RWPE1 (cell line): ENCODE measurements at regions not wholly inside any gene's neighbourhood (a gene's known extent, or its start where the extent isn't known, plus 50 kb on each side); places are given as distances from the start of the nearest gene placed in this dataset.
A peak's percentile ranks its signal among the peaks of the same experiment; 100 is the strongest.

Source experiments
- CTCF ChIA-PET: fragments of 350-600 bp; sonication (Branson Sonifier 250); formaldehyde crosslinking; extraction: SDS; loops from one replicate; lab custom pipeline; 2021; lab: Yijun Ruan, JAX
- POLR2A ChIA-PET: fragments of 400-600 bp; formaldehyde crosslinking; extraction: SDS; loops from one replicate; lab custom pipeline; 2020; ENCODE audit warnings: antibody characterized with exemption; ENCODE audit not compliant: low non-redundant PET; lab: Yijun Ruan, JAX
- DNase-seq: peaks from one replicate; pipeline ENCODE4 v3.0.0; 2012; ENCODE audit warnings: low spot score
- H3K27ac ChIP-seq: fragments of 450-650 bp; 2 replicates; pipeline ENCODE4 v1.5.1; 2017
- CTCF ChIP-seq: fragments of 450-650 bp; conservative IDR thresholded peaks from 2 replicates; pipeline ENCODE4 v1.5.1; 2017; ENCODE audit warnings: low read depth, mild to moderate bottlenecking

- TF ChIP-seq CTCF: no peak
- ChIA-PET CTCF (no interaction called here), POLR2A (no interaction called here)
- H3K27ac ChIP-seq: no peak overlapping the region
- DNase-seq: peak; percentile 5
Observed at GRCh38 chr11:11135820-11136476, 217.1 kb downstream of the CSNK2A3 start.

DNA sequence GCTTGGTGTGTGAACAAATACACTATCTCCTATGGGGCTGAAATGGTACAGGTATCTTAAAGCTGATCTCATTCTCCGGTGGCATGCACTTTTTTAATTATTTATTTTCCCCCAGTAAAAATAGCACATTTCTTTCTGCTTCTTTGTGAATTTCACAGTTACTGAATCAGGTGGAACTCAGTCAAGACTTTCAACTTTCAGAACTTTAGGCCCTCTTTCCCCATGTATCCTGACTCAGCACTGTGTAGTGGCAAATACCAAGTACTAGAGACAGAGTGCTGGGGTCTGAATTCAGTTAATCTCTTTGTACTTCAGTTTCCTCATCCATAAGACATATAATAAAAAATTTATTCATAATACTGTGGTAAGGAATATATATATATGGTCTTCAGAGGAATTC lies 223.9 kb downstream of the CSNK2A3 start:
- ChIA-PET CTCF (no interaction called here), POLR2A (no interaction called here)

DNA sequence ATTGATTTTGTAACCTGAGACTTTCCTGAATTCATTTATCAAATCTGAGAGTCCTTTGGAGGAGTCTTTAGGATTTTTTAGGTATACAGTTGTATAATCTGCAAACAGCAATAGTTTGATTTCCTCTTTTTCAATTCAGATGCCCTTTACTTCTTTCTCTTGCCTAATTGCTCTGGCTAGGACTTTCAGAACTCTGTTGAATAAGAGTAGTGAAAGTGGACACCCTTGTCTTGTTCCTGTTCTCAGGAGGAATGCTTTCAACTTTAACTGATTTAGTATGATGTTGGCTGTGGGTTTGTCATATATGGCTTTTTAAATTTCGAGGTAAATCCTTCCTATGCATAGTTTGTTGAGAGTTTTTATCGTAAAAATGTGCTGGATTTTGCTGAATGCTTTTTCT lies 227.4 kb downstream of the CSNK2A3 start:
- POLR2A ChIA-PET: no interaction called here
- H3K27ac ChIP-seq: no peak overlapping the region
- no peak for DNase-seq
- CTCF ChIA-PET: no interaction called here
- no peak for TF ChIP-seq CTCF

More for the DNA sequence above, 223.9 kb downstream of the CSNK2A3 start:
- DNase-seq: no peak
- TF ChIP-seq CTCF: no peak
- no peak overlapping the region for H3K27ac ChIP-seq

DNA sequence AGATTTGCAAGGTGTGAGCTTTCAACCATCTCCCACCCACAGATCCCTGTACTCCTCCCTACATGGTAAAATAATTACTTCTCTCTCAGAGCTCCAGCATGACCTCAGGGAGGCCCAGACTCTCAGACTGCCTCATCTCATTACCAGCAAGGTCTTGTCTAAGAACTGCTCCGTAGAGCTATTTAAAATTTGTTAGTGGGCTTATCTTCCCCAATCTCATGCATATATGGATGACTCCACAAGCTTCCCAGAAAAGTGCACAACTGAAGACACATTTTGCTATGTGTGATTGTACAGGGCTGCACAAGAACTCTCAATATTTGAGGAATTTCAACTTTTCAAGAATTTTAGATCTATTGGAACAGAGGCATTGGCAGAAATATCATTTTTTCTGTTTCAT lies 230.3 kb downstream of the CSNK2A3 start:
- no peak for TF ChIP-seq CTCF
- ChIA-PET CTCF (no interaction called here), POLR2A (no interaction called here)
- no peak overlapping the region for H3K27ac ChIP-seq
- DNase-seq: no peak

DNA sequence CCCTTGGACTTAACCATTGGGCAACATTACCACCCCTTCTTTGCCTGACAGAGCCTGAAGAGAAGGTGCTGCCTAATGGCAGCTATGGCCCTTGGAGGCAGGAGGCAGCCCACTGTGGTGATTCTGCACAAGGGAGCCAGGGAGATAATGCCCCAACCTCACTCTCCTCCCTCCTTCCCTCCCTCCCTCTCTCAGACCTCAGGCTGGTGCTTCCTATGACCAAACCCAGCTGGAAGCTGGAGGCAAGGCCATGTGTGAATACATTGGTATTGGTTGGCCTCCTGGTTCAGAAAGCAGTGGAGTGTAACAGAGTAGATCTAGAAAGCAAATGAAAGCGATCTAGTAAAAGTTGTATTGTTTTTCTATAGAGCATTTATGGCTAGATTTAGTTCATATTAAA lies 233.1 kb downstream of the CSNK2A3 start:
- ChIA-PET POLR2A (no interaction called here), CTCF (interaction anchor here (1.1 kb wide), 1 partner anchor 10 kb away, joined by 4 read pairs; no protein-coding TSS in a partner anchor)
- no peak for TF ChIP-seq CTCF
- no peak overlapping the region for H3K27ac ChIP-seq
- DNase-seq: no peak

- POLR2A ChIA-PET: no interaction called here
- no peak for TF ChIP-seq CTCF
- CTCF ChIA-PET: no interaction called here
- H3K27ac ChIP-seq: no peak overlapping the region
- no peak for DNase-seq
Observed at GRCh38 chr11:11117730-11118129, 235.3 kb downstream of the CSNK2A3 start.

DNA sequence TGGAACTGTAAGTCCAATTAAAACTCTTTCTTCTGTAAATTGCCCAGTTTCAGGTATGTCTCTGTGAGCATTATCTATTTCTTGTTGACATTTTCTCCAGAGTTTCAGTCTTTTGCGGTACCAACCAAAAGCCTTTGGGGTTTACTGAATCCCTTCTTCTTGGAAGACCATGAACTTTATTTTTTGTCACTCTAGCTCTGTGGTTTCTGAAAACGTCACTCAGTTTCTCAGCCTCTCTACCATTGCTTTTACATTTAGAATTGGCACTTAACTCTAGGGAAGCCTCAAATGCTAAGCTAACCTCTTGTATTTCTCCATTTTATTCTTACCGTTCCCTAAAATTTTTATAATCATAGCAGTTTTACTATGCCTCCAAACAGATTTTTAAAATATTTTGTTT lies 237.6 kb downstream of the CSNK2A3 start:
- no peak for TF ChIP-seq CTCF
- H3K27ac ChIP-seq: no peak overlapping the region
- ChIA-PET CTCF (no interaction called here), POLR2A (no interaction called here)
- DNase-seq: no peak
